Endothelial cell of umbilical vein (primary cell): ENCODE measurements at regions not wholly inside any gene's neighbourhood (a gene's known extent, or its start where the extent isn't known, plus 50 kb on each side); places are given as distances from the start of the nearest gene placed in this dataset. TPM values are rescaled to one million over a fixed set of nuclear protein-coding genes. Genes with fewer than 3 reads are reported as not detected.

Experiments used
- BruUV-seq: library from RNA; stranded (reverse); fragments of 400-500 nt; replicated peaks from 2 replicates; lab custom pipeline; 2021; lab: Mats Ljungman, UMichigan
- CTCF ChIA-PET: fragments of 300-600, 350-600 bp; sonication (Branson Sonifier 250); formaldehyde crosslinking; loops from one replicate; lab custom pipeline; 2021; ENCODE audit warnings: antibody characterized with exemption, inconsistent platforms; lab: Charles Lee
- POLR2A ChIA-PET: fragments of 300-600, 350-600 bp; sonication (Branson Sonifier 250); formaldehyde crosslinking; loops from one replicate; lab custom pipeline; 2021; ENCODE audit warnings: antibody characterized with exemption, inconsistent platforms; lab: Charles Lee
- DNase-seq: peaks from one replicate; pipeline ENCODE4 v3.0.0-alpha.2; 2011; ENCODE audit warnings: low read depth, low spot score
- FAIRE-seq: peaks from 2 replicates; lab custom pipeline; 2011; peaks lifted over from hg19 to GRCh38; lab: Jason Lieb, UNC
- H2AFZ ChIP-seq: 2 replicates; pipeline ENCODE4 v1.6.0; 2012; ENCODE audit warnings: low read depth, low read length, control low read depth, inconsistent platforms
- H3K27ac ChIP-seq: 2 replicates; pipeline ENCODE4 v1.5.1; 2011; ENCODE audit warnings: low read depth, mild to moderate bottlenecking, control low read depth, low read length, moderate library complexity; ENCODE audit not compliant: insufficient read depth
- H3K27me3 ChIP-seq, 2 experiments: 2 replicates each; pipeline versions ENCODE4 v1.6.0 to v1.6.1; 2011; ENCODE audit warnings: low read length in 2 of 2, mixed read lengths in 1 of 2; ENCODE audit not compliant: control insufficient read depth in 2 of 2, insufficient read depth in 2 of 2
- H3K36me3 ChIP-seq, 2 experiments: 2 replicates in 1 of 2; 3 replicates in 1 of 2; pipeline ENCODE4 v1.5.1; 2011; ENCODE audit warnings: low read length in 2 of 2, mild to moderate bottlenecking in 1 of 2, moderate library complexity in 1 of 2; ENCODE audit not compliant: control insufficient read depth in 2 of 2, insufficient read depth in 2 of 2; ENCODE audit errors: extremely low read depth in 1 of 2
- H3K4me1 ChIP-seq: 3 replicates; pipeline ENCODE4 v1.5.1; 2011; ENCODE audit warnings: mild to moderate bottlenecking, low read length; ENCODE audit not compliant: control insufficient read depth, insufficient read depth; ENCODE audit errors: extremely low read depth
- H3K4me2 ChIP-seq: 2 replicates; pipeline ENCODE4 v1.6.1; 2011; ENCODE audit warnings: low read length, control low read depth, mixed read lengths; ENCODE audit not compliant: insufficient read depth
- H3K4me3 ChIP-seq, 3 experiments: fragments of 200-600 bp in 1 of 3; sonication (generic), shearing (Covaris generic) in 1 of 3; replicated peaks in 1 of 3; 2 replicates each; pipeline ENCODE4 v1.5.1; 2011 to 2016; ENCODE audit warnings: control low read depth in 3 of 3, low read length in 3 of 3, mild to moderate bottlenecking in 2 of 3, inconsistent platforms in 1 of 3, low read depth in 1 of 3, moderate library complexity in 1 of 3; ENCODE audit not compliant: insufficient read depth in 1 of 3
- H3K79me2 ChIP-seq: 2 replicates; pipeline ENCODE4 v1.6.0; 2012; ENCODE audit warnings: low read length, inconsistent platforms; ENCODE audit not compliant: control insufficient read depth, insufficient read depth
- H3K9ac ChIP-seq: replicated peaks from 2 replicates; pipeline ENCODE3; 2011; ENCODE audit warnings: low read length, control low read depth; ENCODE audit not compliant: insufficient read depth; ENCODE audit errors: extremely low read depth
- H3K9me1 ChIP-seq: replicated peaks from 3 replicates; pipeline ENCODE4 v1.6.0; 2011; ENCODE audit warnings: mild to moderate bottlenecking, low read length; ENCODE audit not compliant: control insufficient read depth, insufficient read depth; ENCODE audit errors: extremely low read depth
- H3K9me3 ChIP-seq: replicated peaks from 2 replicates; pipeline ENCODE4 v1.5.1; 2012; ENCODE audit warnings: low read length, inconsistent platforms; ENCODE audit not compliant: control insufficient read depth, insufficient read depth
- H4K20me1 ChIP-seq: replicated peaks from 2 replicates; pipeline ENCODE3; 2011; ENCODE audit warnings: mild to moderate bottlenecking, low read length; ENCODE audit not compliant: control insufficient read depth, insufficient read depth; ENCODE audit errors: extremely low read depth
- EZH2 ChIP-seq: IDR thresholded peaks from 2 replicates; pipeline ENCODE4 v1.6.1; 2012; ENCODE audit warnings: borderline replicate concordance, low read depth, mild to moderate bottlenecking, moderate library complexity, low read length, inconsistent platforms; ENCODE audit not compliant: severe bottlenecking
- FOS ChIP-seq: IDR thresholded peaks from 2 replicates; pipeline ENCODE4 v1.6.1; 2011; ENCODE audit warnings: mild to moderate bottlenecking, low read length, moderate library complexity, borderline replicate concordance; ENCODE audit not compliant: insufficient read depth
- GATA2 ChIP-seq: IDR thresholded peaks from 2 replicates; pipeline ENCODE4 v1.7.0; 2011; ENCODE audit warnings: low read depth, mild to moderate bottlenecking, moderate library complexity, mixed read lengths, low read length; ENCODE audit not compliant: insufficient read length, insufficient read depth
- JUN ChIP-seq: IDR thresholded peaks from 2 replicates; pipeline ENCODE4 v1.6.1; 2011; ENCODE audit warnings: borderline replicate concordance, low read depth; ENCODE audit not compliant: insufficient read length, insufficient read depth
- MYC ChIP-seq: IDR thresholded peaks from one replicate; pipeline ENCODE4 v1.6.1; 2011; ENCODE audit warnings: mild to moderate bottlenecking, low read depth, low read length
- POLR2A ChIP-seq: IDR thresholded peaks from 2 replicates; pipeline ENCODE4 v1.6.1; 2012; ENCODE audit warnings: low read depth, mild to moderate bottlenecking, control low read depth, low read length
- POLR2AphosphoS5 ChIP-seq: IDR thresholded peaks from 2 replicates; pipeline ENCODE4 v1.6.1; 2012; ENCODE audit warnings: low read depth, mild to moderate bottlenecking, control low read depth, low read length, moderate library complexity; ENCODE audit not compliant: insufficient read depth
- dilution Hi-C: fragments of 300-500 bp; cut with MboI; formaldehyde crosslinking; loops from one replicate; pipeline ENCODE4 v1.15.0; 2019; ENCODE audit warnings: low sequenced_read_pairs; ENCODE audit not compliant: extremely low pct_ligation_motif_present
- intact Hi-C: fragments of 100-400 bp; cut with micrococcal nuclease; formaldehyde crosslinking; loops from one replicate; pipeline ENCODE4 v1.10.0; 2022
- small RNA-seq: library from RNA; depleted of rRNA; stranded (forward); fragments of <200 nt; gene quantifications from one replicate; pipeline ENCODE3, GENCODE V24; 2012; ENCODE audit warnings: low replicate concordance, low read depth; ENCODE audit not compliant: insufficient read depth, insufficient read length
- TF ChIP-seq, protein P1 (sequence below), 2 donors: IDR thresholded peaks; 1 replicate in 1 of 2; 2 replicates in 1 of 2; pipeline ENCODE4 v1.5.1; 2011; ENCODE audit warnings: low read length in 2 of 2, mild to moderate bottlenecking in 2 of 2, moderate library complexity in 2 of 2, control low read depth in 1 of 2, inconsistent platforms in 1 of 2, low read depth in 1 of 2; ENCODE audit not compliant: insufficient read depth in 1 of 2; ENCODE audit errors: extremely low read depth in 1 of 2
- TF ChIP-seq, protein P2 (sequence below): IDR thresholded peaks from 2 replicates; pipeline ENCODE4 v1.6.1; 2011; ENCODE audit not compliant: insufficient read depth, insufficient read length

DNA sequence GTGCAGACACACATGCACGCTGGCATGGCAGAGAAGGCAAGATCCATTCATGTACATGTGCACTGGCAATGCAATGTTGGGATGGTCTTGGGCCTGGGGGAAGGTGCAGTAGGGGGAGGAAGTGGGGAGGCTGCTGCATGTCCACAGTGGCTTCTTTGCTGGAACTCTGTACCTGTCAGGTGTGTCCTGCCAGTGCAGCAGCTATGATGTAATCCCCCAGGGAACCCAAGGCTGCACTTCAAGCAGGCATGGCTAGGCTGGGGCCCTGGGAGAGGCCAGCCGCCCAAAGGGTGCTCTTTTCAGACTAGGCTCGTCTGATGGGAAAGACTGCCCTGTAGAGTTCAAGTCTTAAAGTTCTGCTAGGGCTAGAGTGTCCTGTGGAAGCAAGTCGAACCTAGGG lies 1304.0 kb downstream of the FAM133A start:
- Histone ChIP-seq H4K20me1 (no peaks in the 10 kb centered on the region), H3K4me3 (no peak overlapping the region), H3K4me1 (no peaks in the 10 kb centered on the region), H3K79me2 (no peaks in the 10 kb centered on the region), H2AFZ (no peak overlapping the region), H3K27ac (no peak overlapping the region), H3K9me1 (no peaks in the 10 kb centered on the region), H3K4me2 (no peak overlapping the region), H3K36me3 (no peaks in the 10 kb centered on the region), H3K9me3 (no peaks in the 10 kb centered on the region), H3K27me3 (no peaks in the 10 kb centered on the region), H3K9ac (no peak overlapping the region)
- dilution Hi-C loops = no loop called here
- FAIRE-seq (no peak), DNase-seq (no peak)
- POLR2A ChIA-PET = no interaction called here
- CTCF ChIA-PET = no interaction called here
- TF ChIP-seq MYC = no peak
- TF ChIP-seq FOS = no peak
- TF ChIP-seq, protein P1, sequence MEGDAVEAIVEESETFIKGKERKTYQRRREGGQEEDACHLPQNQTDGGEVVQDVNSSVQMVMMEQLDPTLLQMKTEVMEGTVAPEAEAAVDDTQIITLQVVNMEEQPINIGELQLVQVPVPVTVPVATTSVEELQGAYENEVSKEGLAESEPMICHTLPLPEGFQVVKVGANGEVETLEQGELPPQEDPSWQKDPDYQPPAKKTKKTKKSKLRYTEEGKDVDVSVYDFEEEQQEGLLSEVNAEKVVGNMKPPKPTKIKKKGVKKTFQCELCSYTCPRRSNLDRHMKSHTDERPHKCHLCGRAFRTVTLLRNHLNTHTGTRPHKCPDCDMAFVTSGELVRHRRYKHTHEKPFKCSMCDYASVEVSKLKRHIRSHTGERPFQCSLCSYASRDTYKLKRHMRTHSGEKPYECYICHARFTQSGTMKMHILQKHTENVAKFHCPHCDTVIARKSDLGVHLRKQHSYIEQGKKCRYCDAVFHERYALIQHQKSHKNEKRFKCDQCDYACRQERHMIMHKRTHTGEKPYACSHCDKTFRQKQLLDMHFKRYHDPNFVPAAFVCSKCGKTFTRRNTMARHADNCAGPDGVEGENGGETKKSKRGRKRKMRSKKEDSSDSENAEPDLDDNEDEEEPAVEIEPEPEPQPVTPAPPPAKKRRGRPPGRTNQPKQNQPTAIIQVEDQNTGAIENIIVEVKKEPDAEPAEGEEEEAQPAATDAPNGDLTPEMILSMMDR (IDR thresholded peaks at IDR 0.05; ENCODE audit: extremely low read depth in 1 of 2, insufficient read depth in 1 of 2, low read depth in 1 of 2, low read length in 2 of 2) = no peak
- no peak for TF ChIP-seq EZH2
- TF ChIP-seq, protein P2, sequence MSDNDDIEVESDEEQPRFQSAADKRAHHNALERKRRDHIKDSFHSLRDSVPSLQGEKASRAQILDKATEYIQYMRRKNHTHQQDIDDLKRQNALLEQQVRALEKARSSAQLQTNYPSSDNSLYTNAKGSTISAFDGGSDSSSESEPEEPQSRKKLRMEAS = no peak
- no peak for TF ChIP-seq JUN
- TF ChIP-seq GATA2 = no peak
- no peak for TF ChIP-seq POLR2A
- TF ChIP-seq POLR2AphosphoS5 = no peak
- intact Hi-C loops = no loop called here
- BruUV-seq = no TSS peak

Small RNA genes in the stretch of these regions (small RNA-seq; reads per million reads assigned to genes)
- gene RF00019 = not detected
